Osteoblast (primary cell): ENCODE measurements at regions not wholly inside any gene's neighbourhood (a gene's known extent, or its start where the extent isn't known, plus 50 kb on each side); places are given as distances from the start of the nearest gene placed in this dataset.

Source experiments
- DNase-seq: peaks from one replicate; pipeline ENCODE4 v3.0.0; 2011; ENCODE audit warnings: low spot score, mixed read lengths; ENCODE audit not compliant: insufficient read length; ENCODE audit errors: missing footprints
- H2AFZ ChIP-seq: 2 replicates; pipeline ENCODE4 v1.6.0; 2011; ENCODE audit warnings: mild to moderate bottlenecking, low read length
- H3K27ac ChIP-seq: 2 replicates; pipeline ENCODE4 v1.5.1; 2011; ENCODE audit warnings: mild to moderate bottlenecking, low read depth, low read length, moderate library complexity
- H3K27me3 ChIP-seq: 2 replicates; pipeline ENCODE4 v1.6.0; 2012; ENCODE audit warnings: mild to moderate bottlenecking, control low read depth, inconsistent platforms, low read length, moderate library complexity; ENCODE audit not compliant: insufficient read depth
- H3K36me3 ChIP-seq: 2 replicates; pipeline ENCODE4 v1.5.1; 2011; ENCODE audit warnings: mild to moderate bottlenecking, low read length, control low read depth, moderate library complexity; ENCODE audit not compliant: insufficient read depth
- H3K4me1 ChIP-seq: 2 replicates; pipeline ENCODE4 v1.5.1; 2011; ENCODE audit warnings: mild to moderate bottlenecking, low read length, control low read depth, moderate library complexity; ENCODE audit not compliant: insufficient read depth
- H3K4me2 ChIP-seq: 2 replicates; pipeline ENCODE4 v1.6.0; 2011; ENCODE audit warnings: mild to moderate bottlenecking, low read length; ENCODE audit not compliant: insufficient read depth
- H3K4me3 ChIP-seq: fragments of 200-600 bp; sonication (generic); 3 replicates; pipeline ENCODE4 v1.5.1; 2012; ENCODE audit warnings: mild to moderate bottlenecking, low read length, inconsistent platforms; ENCODE audit not compliant: insufficient read depth
- H3K79me2 ChIP-seq: 2 replicates; pipeline ENCODE4 v1.6.0; 2012; ENCODE audit warnings: mild to moderate bottlenecking, low read length, control low read depth, inconsistent platforms; ENCODE audit not compliant: insufficient read depth
- H3K9me3 ChIP-seq: 2 replicates; pipeline ENCODE4 v1.5.1; 2011; ENCODE audit warnings: low read depth, low read length, control low read depth
- H4K20me1 ChIP-seq: 2 replicates; pipeline ENCODE4 v1.6.0; 2012; ENCODE audit warnings: mild to moderate bottlenecking, low read length, control low read depth; ENCODE audit not compliant: insufficient read depth
- TF ChIP-seq, protein P1 (sequence below): IDR thresholded peaks from 2 replicates; pipeline ENCODE4 v1.5.1; 2011; ENCODE audit warnings: mild to moderate bottlenecking, low read depth, low read length, moderate library complexity; ENCODE audit errors: extremely low read depth

GRCh38 chr22:49300951-49301397 lies 526.7 kb downstream of the BRD1 start:
- Histone ChIP-seq H3K36me3 (no peaks in the 10 kb centered on the region), H3K4me2 (no peak overlapping the region), H3K9me3 (no peaks in the 10 kb centered on the region), H3K27me3 (no peaks in the 10 kb centered on the region), H2AFZ (no peak overlapping the region), H3K4me3 (no peak overlapping the region), H3K79me2 (no peaks in the 10 kb centered on the region), H3K27ac (no peak overlapping the region), H3K4me1 (no peaks in the 10 kb centered on the region), H4K20me1 (no peaks in the 10 kb centered on the region)
- TF ChIP-seq, protein P1, sequence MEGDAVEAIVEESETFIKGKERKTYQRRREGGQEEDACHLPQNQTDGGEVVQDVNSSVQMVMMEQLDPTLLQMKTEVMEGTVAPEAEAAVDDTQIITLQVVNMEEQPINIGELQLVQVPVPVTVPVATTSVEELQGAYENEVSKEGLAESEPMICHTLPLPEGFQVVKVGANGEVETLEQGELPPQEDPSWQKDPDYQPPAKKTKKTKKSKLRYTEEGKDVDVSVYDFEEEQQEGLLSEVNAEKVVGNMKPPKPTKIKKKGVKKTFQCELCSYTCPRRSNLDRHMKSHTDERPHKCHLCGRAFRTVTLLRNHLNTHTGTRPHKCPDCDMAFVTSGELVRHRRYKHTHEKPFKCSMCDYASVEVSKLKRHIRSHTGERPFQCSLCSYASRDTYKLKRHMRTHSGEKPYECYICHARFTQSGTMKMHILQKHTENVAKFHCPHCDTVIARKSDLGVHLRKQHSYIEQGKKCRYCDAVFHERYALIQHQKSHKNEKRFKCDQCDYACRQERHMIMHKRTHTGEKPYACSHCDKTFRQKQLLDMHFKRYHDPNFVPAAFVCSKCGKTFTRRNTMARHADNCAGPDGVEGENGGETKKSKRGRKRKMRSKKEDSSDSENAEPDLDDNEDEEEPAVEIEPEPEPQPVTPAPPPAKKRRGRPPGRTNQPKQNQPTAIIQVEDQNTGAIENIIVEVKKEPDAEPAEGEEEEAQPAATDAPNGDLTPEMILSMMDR = no peak
- no peak for DNase-seq

DNA sequence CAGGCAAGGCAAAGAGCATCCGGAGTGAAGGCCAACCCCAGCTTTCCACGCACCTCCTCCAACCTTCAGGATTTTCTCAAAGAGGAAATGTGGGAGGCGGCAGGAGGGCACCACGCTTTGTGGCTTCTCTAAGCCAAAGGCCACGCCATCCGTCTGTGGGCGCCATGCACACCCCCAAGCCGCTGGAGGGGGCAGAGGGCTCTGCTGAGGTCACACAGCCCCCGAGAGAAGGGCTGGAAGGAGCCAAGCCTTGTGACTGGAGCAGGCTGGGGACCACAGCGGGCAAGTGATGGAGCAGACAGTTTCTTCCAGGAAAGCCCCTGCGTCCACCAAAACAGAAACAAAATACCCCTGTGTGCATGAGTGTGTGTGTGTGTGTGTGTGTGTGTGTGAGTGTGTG lies 527.4 kb downstream of the BRD1 start:
- TF ChIP-seq, protein P1 = no peak
- Histone ChIP-seq H3K79me2 (no peaks in the 10 kb centered on the region), H3K27ac (no peak overlapping the region), H3K4me3 (no peak overlapping the region), H3K4me2 (no peak overlapping the region), H3K4me1 (no peaks in the 10 kb centered on the region), H3K36me3 (no peaks in the 10 kb centered on the region), H3K27me3 (no peaks in the 10 kb centered on the region), H4K20me1 (no peaks in the 10 kb centered on the region), H2AFZ (no peak overlapping the region), H3K9me3 (no peaks in the 10 kb centered on the region)
- no peak for DNase-seq

DNA sequence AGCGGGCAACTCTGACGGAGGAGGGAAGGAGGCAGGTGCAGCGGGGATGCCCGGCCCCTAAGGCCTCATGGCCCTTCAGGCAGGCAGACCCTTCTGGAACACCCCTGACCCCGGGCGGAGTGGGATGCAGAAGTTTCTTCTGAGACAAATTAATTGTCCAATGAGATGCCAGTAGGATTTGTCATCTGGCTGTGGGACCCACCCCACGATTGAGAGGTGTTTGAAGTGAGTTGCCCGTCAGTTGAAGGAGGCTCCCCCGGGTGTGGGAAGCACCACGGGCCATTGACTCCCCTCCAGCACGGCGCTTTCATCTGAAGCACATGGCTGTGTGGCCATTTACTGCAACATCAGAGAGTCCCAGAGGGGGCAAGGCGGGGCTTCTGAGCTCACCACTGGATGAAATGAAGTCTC lies 527.8 kb downstream of the BRD1 start:
- Histone ChIP-seq H3K36me3 (no peaks in the 10 kb centered on the region), H3K79me2 (no peaks in the 10 kb centered on the region), H2AFZ (no peak overlapping the region), H3K4me2 (no peak overlapping the region), H4K20me1 (no peaks in the 10 kb centered on the region), H3K27me3 (no peaks in the 10 kb centered on the region), H3K27ac (no peak overlapping the region), H3K4me1 (no peaks in the 10 kb centered on the region), H3K9me3 (no peaks in the 10 kb centered on the region), H3K4me3 (no peak overlapping the region)
- TF ChIP-seq, protein P1 = no peak
- DNase-seq = no peak

DNA sequence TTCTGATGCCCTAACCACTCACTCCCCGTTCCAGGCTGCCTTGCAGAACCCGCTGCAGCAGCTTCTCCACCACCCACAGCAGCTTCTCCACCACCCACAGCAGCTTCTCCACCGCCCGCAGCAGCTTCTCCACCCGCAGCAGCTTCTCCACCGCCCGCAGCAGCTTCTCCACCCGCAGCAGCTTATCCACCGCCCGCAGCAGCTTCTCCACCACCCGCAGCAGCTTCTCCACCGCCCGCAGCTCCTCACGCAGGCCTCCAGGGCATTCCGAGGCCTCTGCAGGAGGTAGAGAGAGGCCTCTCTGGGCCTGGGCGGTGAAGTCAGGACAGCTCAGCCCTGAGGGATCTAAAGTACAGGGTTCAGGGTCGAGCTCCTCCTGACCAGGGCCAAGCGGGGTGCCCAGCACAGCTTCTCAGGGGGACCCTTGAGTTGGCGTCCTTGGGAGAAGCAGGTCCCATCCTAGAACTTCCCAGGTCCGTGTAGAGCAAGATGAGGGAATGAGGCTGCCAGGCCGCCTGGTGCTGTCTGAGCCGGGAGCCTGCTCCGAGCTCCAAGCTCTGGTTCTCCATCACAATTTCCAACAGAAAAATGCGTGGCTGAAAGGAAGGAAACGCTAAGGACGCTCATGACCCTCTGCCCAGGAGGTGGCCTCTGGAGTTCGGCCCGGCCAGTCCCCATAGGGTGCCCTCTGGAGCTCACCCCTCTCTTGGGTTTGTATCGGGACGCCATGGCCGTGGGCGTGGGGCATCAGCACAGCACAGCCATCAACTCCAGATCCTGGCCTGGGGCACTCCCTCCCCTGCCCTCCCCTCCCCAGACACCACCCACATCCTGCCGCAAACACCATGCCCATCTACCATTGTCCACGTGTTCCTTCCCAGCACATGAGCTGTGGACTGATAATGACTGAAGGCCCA lies 528.6 kb downstream of the BRD1 start:
- Histone ChIP-seq H3K27me3 (no peaks in the 10 kb centered on the region), H3K4me3 (no peak overlapping the region), H3K4me1 (no peaks in the 10 kb centered on the region), H3K27ac (no peak overlapping the region), H3K79me2 (no peaks in the 10 kb centered on the region), H3K9me3 (no peaks in the 10 kb centered on the region), H3K4me2 (no peak overlapping the region), H2AFZ (no peak overlapping the region), H3K36me3 (no peaks in the 10 kb centered on the region), H4K20me1 (no peaks in the 10 kb centered on the region)
- TF ChIP-seq, protein P1 = no peak
- no peak for DNase-seq
